HG02840 (cell line): ENCODE measurements at regions not wholly inside any gene's neighbourhood (a gene's known extent, or its start where the extent isn't known, plus 50 kb on each side); places are given as distances from the start of the nearest gene placed in this dataset.

Experiments used
- ATAC-seq: cut with Tn5 transposase; IDR thresholded peaks from one replicate; pipeline ENCODE4 v1.9.1; 2021; ENCODE audit warnings: mild to moderate bottlenecking, moderate library complexity, moderate number of reproducible peaks; ENCODE audit not compliant: unreplicated experiment, low FRiP score

DNA sequence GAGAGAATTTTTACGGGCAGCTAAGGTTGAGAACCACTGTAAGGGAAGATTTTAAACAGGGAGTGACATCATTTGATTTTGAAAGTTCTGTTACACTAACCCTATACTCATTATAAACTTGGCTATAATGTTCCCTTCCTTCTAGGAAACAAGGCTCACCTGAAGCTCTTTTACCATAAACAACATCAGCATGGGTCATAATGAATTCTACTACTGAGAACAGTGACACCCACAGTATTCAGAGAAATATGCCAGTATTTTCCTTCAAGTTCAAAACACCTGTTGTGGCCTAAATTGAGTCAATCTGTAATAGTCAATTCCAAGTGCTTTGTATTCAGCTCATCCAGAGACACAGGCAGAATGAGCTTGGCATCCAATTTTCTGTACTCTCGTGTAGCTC lies 175.3 kb upstream of the STT3B start:
- ATAC-seq: no peak

DNA sequence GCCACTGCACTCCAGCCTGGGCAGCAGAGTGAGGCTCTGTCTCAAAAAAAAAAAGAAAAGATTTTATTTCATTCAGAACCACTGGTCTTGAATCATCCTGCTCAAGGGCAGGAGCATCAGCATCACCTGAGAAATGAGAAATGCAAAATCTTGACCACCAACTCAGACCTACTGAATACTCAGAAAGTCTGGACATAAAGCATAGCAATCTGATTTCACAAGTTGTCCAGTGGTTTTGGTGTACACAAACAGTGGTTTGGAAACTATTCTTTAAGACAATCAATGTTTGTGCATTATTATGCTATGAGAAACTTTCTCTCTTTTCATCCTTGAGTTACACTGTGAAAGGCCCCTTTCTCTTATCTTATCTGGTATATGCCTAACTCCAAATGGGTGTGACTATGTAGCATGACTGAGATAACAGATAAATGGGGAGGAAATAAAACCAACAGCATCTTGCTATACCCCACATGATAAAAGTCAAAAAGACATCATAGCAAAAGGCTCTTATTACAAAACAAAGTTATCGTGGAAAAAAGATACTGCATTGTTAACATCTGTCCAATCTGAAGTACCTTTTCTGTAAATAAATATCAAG lies 174.2 kb upstream of the STT3B start:
- no peak for ATAC-seq

DNA sequence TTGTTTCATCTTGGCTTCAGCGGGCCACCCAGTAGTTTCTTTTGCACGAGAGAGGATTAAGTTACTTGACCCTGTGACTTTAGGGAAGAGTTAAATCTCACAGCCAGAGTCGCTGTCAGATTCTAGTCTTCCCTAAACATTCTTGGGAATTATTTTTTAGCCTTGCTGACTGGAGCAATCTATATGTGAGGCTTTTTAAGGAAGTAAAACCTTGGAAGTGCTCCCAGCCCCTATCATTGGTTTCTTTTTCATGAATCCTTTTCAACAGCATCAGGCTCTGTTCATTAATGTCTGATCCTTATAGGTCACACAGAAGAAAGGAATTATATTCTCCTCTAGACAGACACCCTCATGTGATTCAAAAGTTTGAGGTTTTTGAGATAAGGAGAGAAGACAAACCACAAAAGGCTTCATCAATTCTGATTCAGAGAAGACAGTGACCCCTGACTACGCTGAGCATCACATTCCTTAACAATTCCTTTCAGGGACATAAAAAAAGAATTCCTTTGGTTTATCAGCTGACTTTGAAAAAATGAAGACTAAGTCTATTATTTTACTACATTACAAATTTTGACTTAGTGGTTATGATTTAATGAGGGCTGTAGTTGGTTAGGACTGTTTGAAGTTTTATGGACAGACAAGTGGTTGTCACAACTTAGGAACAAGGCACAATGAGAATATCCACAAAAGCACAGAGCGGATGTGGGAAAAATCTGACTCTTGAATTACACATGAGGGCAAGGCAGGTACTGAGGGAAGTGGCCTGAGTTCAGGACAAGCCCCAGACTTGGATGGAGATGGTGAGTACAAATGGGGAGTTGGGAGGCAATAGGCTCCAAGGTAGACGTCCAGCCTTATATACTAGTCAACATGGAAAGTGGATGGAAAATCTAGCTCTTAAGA lies 171.1 kb upstream of the STT3B start:
- ATAC-seq: no peak

DNA sequence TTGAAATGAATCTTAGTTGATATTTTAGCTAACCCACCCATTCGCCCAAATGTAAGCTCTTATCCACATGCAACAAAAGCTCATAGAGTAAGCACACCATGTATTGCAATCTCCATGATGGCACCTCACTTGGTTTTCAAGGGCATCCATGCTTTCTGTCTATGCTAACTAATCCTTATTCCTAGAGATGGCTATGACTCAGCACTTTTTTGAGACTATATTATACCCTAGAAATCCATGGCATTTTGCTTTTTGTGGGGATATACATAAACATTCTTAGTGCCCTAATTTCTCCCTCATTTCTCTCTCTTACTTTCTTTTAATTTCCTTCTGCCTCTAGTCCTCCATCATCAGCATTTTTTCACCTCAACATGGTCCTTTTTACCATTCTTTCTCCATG lies 168.5 kb upstream of the STT3B start:
- ATAC-seq: no peak

DNA sequence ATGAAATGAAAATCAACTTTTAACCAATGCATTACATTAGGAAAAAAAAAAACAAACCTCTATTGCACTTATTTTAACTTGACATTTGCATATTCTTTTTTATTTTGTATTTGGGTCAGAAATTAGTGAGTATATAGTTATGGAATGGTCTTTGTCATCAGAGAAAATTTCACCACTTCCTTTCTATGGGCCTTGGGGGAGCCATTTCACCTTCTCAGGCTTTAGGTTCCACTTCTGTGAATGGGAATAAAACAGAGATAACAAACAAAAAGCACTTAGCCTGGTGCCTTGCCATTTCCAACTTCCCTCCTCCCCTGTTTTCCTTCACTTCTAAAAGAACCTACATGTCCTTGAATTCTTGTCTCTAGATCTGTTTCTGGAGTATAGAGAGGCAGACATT lies 168.0 kb upstream of the STT3B start:
- no peak for ATAC-seq

DNA sequence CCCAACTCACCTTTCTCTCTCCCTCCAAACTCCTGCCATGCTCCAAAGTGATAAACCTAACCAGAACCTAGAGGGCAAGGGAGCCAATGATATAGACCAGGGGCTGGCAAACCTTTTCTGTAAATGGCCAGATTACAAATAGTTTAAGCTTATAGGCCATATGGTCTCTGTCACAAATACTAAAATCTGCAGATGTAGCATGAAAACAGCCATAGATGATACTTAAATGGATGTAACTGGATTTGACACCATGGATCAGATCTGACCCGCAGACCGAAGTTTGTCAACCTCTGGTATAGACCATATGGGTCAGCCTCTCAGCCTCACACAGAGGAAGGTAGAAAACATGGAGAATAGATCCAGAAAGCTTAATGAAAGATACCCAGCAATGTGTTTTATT lies 165.2 kb upstream of the STT3B start:
- no peak for ATAC-seq

DNA sequence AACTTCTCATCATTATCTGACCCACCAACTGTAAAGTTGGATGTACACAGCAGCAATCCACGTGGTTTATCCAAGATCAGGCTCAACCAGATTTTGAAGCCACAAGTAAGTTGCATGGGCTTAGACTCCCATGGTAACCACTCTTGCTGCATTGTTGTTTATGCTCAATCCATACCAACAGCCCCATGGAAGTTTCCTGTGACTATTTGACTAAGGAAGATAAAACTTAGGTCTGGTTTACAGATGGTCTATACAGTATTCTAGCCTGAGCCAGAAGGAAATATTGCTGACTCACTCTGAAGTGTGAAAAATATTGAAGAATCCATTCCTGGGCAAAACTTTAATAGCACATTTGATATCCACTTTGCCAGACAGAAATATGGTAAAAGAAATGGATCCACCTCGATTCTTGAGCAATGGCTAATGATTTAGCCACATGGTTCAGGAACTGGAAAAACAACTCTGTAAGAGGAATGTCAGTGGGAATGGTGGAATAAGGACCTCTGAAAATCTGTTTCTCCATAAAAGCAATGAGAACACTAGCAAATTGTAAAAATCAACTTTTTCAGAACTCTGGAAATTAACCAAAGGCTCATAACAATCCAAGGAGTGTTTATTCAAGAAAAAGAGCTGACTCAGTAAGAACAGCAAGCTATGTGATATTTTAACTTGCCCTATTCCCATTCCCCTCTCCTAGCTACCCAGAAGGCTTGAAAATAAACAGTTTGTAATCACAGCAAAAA lies 162.9 kb upstream of the STT3B start:
- no peak for ATAC-seq

DNA sequence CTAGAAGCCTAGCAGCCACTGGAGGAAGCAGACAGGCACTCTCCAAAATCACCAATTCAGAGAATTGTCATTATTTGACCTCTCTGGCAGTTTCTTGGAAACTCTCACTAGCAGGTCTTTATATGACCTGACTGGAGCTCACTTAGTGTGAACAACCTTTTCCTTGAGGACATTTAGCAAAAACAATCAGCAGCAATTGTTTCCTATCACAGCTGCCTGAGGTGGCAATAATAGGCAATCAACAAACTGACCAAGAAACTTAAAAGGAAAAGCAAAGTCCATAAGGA lies 162.4 kb upstream of the STT3B start:
- ATAC-seq: no peak

DNA sequence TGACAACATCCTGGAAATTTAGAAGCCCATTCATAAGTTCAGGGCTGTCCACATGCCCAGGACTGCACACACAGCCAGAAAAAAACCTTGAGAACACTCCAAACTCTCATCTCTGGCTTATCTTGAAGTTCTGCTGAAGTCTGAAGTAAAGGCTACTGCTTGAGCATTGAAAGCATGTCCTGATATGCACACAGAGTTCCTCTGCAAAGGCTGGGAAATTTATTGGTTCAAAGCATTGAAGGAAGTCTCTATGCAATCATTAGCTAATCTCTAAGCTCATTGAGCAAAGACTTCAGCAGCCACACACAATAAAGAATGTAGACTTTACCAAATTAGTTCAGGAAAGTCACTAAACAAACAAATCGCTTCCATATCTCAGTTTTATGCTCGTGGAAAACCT lies 162.0 kb upstream of the STT3B start:
- no peak for ATAC-seq

DNA sequence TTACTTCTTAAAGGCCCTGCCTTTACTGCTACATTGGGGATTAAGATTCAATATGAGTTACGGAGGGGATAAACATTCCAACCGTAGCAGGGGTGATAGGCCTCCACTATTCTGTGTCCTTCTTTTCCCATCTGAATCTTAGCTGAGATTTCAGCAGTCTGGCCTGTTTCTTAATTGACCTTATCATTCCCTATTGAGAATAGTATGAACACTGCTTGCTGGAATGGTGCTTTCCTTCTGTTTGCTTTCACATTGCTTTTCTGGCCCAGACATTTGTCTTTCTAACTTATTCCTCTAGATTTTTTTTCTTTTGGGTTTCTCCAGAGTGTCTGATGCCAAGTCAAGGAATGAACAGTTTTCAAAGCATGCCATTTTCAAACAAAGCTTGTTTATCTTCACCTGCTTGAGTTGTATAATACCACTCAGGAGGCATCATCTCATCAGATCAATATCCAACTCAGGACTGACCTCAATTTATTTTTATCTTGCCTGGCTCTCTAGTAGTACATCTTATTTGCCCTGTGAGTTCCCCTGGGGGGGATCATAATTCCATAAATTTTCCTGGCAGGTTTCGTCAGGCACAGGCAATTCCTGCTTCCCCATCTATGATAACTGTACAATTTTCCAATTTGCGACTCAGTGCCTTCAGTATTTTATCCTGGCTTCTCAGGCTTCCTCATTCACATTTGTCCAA lies 161.1 kb upstream of the STT3B start:
- no peak for ATAC-seq

DNA sequence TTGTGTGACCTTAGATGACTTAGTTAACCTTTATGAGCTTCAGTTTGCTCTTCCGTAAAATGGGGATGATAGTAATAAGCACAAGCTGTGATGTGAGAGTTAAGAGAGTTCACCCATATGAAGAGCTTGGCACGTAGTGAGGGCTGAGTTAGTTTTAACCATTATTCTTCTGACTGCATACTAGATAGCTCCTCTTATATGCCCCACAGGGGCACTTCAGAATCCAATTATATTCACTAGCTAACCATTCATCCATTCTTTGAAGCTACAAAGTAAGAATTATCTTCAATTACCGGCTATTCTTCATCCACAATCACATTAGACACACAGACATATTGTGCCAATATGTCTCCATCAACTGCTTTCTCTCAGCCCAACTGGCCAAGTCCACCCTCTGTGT lies 159.0 kb upstream of the STT3B start:
- ATAC-seq: no peak

DNA sequence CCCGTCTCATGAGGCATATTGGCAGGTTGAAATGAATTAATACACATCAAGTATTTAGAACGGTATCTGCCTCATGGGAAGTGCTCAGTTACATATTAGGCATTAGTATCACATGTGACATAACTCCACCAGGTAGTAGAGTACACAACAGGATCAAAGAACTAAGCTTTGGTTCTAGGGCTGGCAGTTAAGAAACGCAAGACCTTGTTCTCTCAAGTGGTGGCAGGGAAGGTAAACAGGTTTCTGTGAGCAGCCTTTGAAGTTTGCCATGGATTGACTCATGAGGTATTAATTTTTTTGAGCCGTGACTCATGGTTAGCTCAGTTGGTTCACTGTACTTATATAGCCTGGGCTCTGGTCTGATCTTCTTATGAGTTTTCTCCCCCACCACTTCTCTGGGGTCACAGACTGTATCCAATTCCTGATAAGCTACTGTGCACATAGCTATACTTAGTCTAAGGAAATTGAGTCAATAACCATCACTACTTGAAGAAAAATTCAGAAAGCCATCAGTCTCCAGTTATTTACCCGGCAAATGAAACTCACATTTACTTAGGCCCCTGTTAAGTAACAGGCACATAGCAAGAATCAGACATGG lies 155.6 kb upstream of the STT3B start:
- no peak for ATAC-seq

DNA sequence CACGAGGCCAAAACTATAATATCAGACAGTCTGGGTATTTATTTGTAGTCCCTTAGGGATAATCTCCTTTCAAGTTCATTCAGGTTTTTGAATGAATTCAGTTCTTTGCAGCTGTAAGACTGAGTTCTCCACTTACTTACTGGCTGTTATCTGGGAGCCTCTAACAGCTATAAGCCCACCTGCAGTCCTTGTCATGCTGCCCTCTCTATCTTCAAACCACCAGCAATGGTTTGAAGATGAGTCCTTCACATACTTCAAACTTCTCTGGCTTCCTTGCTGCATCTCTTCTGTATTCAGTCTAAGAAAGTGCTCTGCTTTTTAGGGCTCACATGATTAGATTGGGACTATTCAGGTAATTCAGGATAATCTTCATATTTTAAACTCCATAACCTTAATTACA lies 154.5 kb upstream of the STT3B start:
- no peak for ATAC-seq

DNA sequence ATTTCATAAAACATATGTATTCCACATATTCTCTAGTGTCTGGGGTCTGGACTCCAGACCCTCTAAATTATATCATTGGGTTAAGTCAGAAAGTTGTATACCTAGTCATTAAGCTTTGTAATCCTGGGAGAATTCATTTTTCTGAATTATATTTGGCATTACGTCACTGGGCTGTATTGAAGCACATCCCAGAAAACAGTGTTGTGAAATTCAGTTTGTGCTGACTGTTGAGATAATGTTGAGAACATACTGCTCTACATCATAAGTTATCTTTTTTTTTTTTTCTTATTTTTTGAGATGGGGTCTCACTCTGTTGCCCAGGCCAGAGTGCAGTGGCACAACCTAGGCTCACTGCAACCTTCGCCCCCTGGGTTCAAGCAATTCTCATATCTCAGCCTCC lies 153.1 kb upstream of the STT3B start:
- ATAC-seq: no peak

DNA sequence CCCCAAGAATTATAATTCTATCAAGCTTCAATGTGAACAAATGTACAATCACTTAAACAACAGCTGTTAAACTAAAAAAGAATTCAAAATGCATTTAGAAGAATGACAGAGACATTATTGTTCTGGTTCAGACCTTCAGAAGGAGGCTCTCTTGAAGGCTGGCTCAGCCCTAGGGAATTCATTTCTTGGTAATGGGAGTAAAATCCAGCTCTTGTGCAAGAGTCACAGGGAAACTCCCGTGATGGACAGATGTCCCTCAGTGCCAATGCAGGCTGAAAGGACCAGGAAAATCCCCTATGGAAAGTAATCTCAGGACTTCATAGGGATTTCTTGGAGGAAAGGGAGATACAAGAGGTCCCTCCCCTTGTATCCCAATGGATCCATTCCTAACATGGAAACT lies 149.9 kb upstream of the STT3B start:
- ATAC-seq: no peak

DNA sequence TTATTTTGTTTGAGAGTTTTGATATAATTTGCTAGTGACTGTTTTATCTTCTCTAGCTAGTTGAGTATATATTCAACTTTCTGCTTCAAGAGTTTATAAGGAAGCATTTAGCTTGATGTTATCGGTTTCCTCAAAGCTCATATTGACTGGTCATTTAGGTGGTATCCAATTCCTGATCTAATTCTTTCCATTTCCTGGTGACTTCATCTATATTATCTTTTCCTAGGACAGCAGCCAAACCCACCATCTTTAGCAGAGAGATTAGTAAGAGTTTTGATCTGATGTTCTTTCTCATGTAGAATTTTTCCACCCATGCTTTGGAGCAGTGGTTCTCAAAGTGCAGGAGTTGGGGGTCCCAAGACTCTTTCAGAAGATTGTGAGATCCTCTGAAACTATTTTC lies 148.6 kb upstream of the STT3B start:
- no peak for ATAC-seq

DNA sequence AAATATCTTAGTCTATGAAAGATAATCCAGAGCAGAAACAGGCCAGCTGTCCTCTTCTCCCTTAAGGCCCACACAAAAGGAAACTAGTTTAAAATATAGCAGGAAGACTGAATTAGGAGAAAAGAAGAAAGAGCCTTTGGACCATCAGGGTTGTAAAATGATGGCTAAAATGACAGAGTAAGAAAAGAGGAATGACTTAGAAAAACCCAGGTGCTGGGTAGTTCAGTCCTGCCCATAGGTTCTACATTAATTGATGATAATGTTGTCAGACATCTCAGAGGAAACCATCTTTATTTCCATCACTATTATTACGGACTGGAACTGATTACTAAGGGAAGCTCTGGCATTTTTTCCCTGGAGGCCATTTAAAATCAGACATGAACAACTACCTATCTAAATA lies 142.8 kb upstream of the STT3B start:
- no peak for ATAC-seq

DNA sequence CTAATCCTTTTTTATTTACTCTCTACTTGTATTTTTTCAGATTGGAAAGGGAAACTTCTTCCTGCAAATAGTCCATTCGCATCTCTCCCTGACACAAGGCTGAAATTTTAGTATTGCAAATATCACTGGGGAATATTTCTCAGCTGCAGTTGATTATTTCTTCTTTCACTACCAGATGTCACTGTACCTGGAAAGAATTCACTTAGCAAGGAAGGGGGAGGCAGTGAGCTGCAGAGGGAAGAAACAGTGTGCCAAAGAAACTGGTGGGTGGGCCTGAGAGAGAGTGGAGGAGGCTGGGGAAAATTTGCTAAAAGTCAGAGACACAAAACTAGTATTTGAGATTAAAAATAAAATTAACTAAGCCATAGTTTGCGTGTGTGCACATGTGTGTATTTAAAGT lies 142.3 kb upstream of the STT3B start:
- ATAC-seq: no peak

DNA sequence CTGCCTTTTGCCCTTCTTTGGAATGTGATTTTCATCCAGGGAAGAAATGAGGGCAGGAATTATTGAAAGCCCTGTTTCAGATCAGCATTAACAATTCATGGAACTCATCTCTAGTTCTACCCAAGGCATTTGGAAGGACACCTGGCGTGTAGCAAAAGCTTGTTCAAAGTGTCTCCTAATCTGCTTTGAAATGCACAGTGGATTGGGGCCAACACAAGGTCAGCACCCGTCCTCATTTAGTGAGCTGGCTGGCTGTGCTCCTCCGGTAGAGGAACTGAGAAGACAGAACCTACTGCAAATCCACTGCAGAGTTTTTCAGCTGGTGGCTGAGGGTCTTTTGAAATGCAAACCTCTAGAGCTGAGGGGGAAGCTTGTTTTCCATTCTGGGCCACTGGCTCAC lies 141.6 kb upstream of the STT3B start:
- ATAC-seq: no peak

DNA sequence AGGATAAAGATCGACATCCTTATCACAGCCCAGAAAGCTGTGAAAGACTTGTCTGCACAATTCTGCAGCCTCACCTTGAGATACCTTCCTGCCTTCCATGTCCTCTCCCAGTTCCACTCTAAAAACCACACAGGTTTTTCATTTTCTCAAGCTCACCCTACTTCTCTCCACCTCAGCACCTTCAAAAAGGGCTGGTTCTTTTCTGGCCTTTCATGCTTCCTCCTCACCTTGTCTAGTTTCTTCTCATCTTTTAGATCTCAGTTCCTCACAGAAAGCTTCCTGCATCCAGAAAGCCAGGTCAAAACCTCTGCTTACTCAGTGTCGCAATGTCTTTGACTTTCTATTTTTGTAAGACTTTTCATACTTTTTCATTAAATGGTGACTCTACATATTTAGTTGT lies 140.2 kb upstream of the STT3B start:
- ATAC-seq: no peak

DNA sequence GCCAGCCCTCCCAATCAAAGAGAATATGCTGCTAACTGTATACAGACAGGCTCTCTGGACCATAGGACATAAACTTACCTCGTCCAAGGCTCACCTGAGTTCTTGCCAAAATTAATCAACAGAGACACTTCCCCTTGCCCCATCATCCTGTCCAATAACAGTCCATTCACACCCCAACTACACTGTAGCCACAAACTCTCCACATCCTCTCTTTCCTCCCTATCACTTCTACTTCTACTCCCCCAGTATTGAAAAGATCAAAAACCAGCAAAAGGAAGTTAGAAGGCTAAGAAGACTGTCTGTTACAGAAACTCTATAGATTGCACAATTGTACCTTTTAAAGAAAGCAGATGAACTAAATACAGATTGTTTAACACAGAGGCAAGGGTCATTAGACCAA lies 133.5 kb upstream of the STT3B start:
- no peak for ATAC-seq
